ENCODE measurements at regions not wholly inside any gene's neighbourhood (a gene's known extent, or its start where the extent isn't known, plus 50 kb on each side); places are given as distances from the start of the nearest gene placed in this dataset.

GRCh38 chr12:94730847-94731246, 80.5 kb upstream of the TMCC3 start:
- no peaks in the 10 kb centered on the region for H3K27me3 ChIP-seq (ENCODE audit: control insufficient read depth, insufficient read depth, low read length)
- CTCF ChIA-PET = interaction anchor here (2.2 kb wide), 1 partner anchor 18 kb away, joined by 5 read pairs; no protein-coding TSS in a partner anchor
- TF ChIP-seq CTCF (IDR thresholded peaks at IDR 0.05; ENCODE audit: insufficient read depth, low read depth, low read length) = no peak
- no peaks in the 10 kb centered on the region for H3K36me3 ChIP-seq (ENCODE audit: control insufficient read depth, insufficient read depth, low read length)
- no peak for DNase-seq (ENCODE audit: low read depth)
- POLR2A ChIA-PET = no interaction called here
- no peak overlapping the region for H3K4me3 ChIP-seq (ENCODE audit: low read depth, low read length)

GRCh38 chr12:94726236-94726835, 76.0 kb upstream of the TMCC3 start:
- no peak for TF ChIP-seq CTCF (IDR thresholded peaks at IDR 0.05; ENCODE audit: insufficient read depth, low read depth, low read length)
- POLR2A ChIA-PET = no interaction called here
- CTCF ChIA-PET = no interaction called here
- H3K4me3 ChIP-seq (ENCODE audit: low read depth, low read length) = no peak overlapping the region
- DNase-seq (ENCODE audit: low read depth) = no peak
- no peaks in the 10 kb centered on the region for H3K36me3 ChIP-seq (ENCODE audit: control insufficient read depth, insufficient read depth, low read length)
- 0 out of 2 replicates have a peak, but pooled peaks cover 2% of the 10 kb centered on the region for H3K27me3 ChIP-seq (ENCODE audit: control insufficient read depth, insufficient read depth, low read length)

GRCh38 chr12:94725375-94726168, 75.2 kb upstream of the TMCC3 start:
- Histone ChIP-seq H3K36me3 (ENCODE audit: control insufficient read depth, insufficient read depth, low read length) (no peaks in the 10 kb centered on the region), H3K27me3 (ENCODE audit: control insufficient read depth, insufficient read depth, low read length) (0 out of 2 replicates have a peak, but pooled peaks cover 2% of the 10 kb centered on the region), H3K4me3 (ENCODE audit: low read depth, low read length) (no peak overlapping the region)
- no peak for DNase-seq (ENCODE audit: low read depth)
- TF ChIP-seq CTCF (IDR thresholded peaks at IDR 0.05; ENCODE audit: insufficient read depth, low read depth, low read length) = peak; percentile 44
- ChIA-PET CTCF (interaction anchor here (1.0 kb wide), 1 partner anchor 10 kb away, joined by 3 read pairs; no protein-coding TSS in a partner anchor), POLR2A (no interaction called here)

GRCh38 chr12:94722664-94723063, 72.3 kb upstream of the TMCC3 start:
- CTCF ChIA-PET = no interaction called here
- Histone ChIP-seq H3K4me3 (ENCODE audit: low read depth, low read length) (no peak overlapping the region), H3K27me3 (ENCODE audit: control insufficient read depth, insufficient read depth, low read length) (0 out of 2 replicates have a peak, but pooled peaks cover 2% of the 10 kb centered on the region), H3K36me3 (ENCODE audit: control insufficient read depth, insufficient read depth, low read length) (no peaks in the 10 kb centered on the region)
- no peak for DNase-seq (ENCODE audit: low read depth)
- no peak for TF ChIP-seq CTCF (IDR thresholded peaks at IDR 0.05; ENCODE audit: insufficient read depth, low read depth, low read length)
- POLR2A ChIA-PET = no interaction called here

- TF ChIP-seq CTCF (IDR thresholded peaks at IDR 0.05; ENCODE audit: insufficient read depth, low read depth, low read length) = no peak
- H3K27me3 ChIP-seq (ENCODE audit: control insufficient read depth, insufficient read depth, low read length) = 0 out of 2 replicates have a peak, but pooled peaks cover 2% of the 10 kb centered on the region
- no peaks in the 10 kb centered on the region for H3K36me3 ChIP-seq (ENCODE audit: control insufficient read depth, insufficient read depth, low read length)
- CTCF ChIA-PET = no interaction called here
- no peak overlapping the region for H3K4me3 ChIP-seq (ENCODE audit: low read depth, low read length)
- POLR2A ChIA-PET = no interaction called here
- no peak for DNase-seq (ENCODE audit: low read depth)
Observed at GRCh38 chr12:94721173-94721572, 70.8 kb upstream of the TMCC3 start.

All from BJ (cell line).